GM19238 (cell line): ENCODE measurements at regions not wholly inside any gene's neighbourhood (a gene's known extent, or its start where the extent isn't known, plus 50 kb on each side); places are given as distances from the start of the nearest gene placed in this dataset.
"Not testable (repeated sequence)": the region's sequence is repeated elsewhere in the genome, so short reads cannot be mapped to it uniquely, and the experiment has no call there.

Source experiments
- DNase-seq: peaks from one replicate; pipeline ENCODE4 v3.0.0; 2011; ENCODE audit warnings: low spot score; ENCODE audit not compliant: insufficient read length

GRCh38 chr22:45061332-45061731, 51.5 kb upstream of the PHF21B start:
- no peak for DNase-seq

GRCh38 chr22:45064313-45065278, 54.8 kb upstream of the PHF21B start:
- DNase-seq: no peak

- no peak for DNase-seq
These were observed 55.9 kb upstream of the PHF21B start for GRCh38 chr22:45065726-45066125.

GRCh38 chr22:45067731-45068130, 57.9 kb upstream of the PHF21B start:
- no peak for DNase-seq

- no peak for DNase-seq
These were observed 60.1 kb upstream of the PHF21B start for GRCh38 chr22:45069925-45070324.

- no peak for DNase-seq
These were observed 61.8 kb upstream of the PHF21B start for GRCh38 chr22:45071618-45072017.

- DNase-seq: no peak
These were observed 62.6 kb upstream of the PHF21B start for GRCh38 chr22:45072322-45072903.

GRCh38 chr22:45073064-45073463, 63.3 kb upstream of the PHF21B start:
- DNase-seq: no peak

- no peak for DNase-seq
These were observed 67.5 kb upstream of the PHF21B start for GRCh38 chr22:45077286-45077685.

- DNase-seq: no peak
These were observed 68.1 kb upstream of the PHF21B start for GRCh38 chr22:45077826-45078334.

- no peak for DNase-seq
These were observed 73.0 kb upstream of the PHF21B start for GRCh38 chr22:45082795-45083194.

GRCh38 chr22:45083659-45084305, 74.0 kb upstream of the PHF21B start:
- no peak for DNase-seq

GRCh38 chr22:45084400-45084920, 74.7 kb upstream of the PHF21B start:
- no peak for DNase-seq

GRCh38 chr22:45087802-45088201, 75.9 kb upstream of the NUP50 start:
- no peak for DNase-seq

GRCh38 chr22:45088576-45088975, 75.1 kb upstream of the NUP50 start:
- no peak for DNase-seq

- DNase-seq: no peak
These were observed 73.2 kb upstream of the NUP50 start for GRCh38 chr22:45090497-45090910.

- DNase-seq: no peak
These were observed 72.4 kb upstream of the NUP50 start for GRCh38 chr22:45091254-45091854.

- DNase-seq: not testable (repeated sequence)
These were observed 71.8 kb upstream of the NUP50 start for GRCh38 chr22:45091875-45092274.

- no peak for DNase-seq
These were observed 71.1 kb upstream of the NUP50 start for GRCh38 chr22:45092644-45093043.

GRCh38 chr22:45093609-45094008, 70.1 kb upstream of the NUP50 start:
- no peak for DNase-seq

- DNase-seq: no peak
These were observed 69.5 kb upstream of the NUP50 start for GRCh38 chr22:45094081-45094720.
